ENCODE measurements at regions not wholly inside any gene's neighbourhood (a gene's known extent, or its start where the extent isn't known, plus 50 kb on each side); places are given as distances from the start of the nearest gene placed in this dataset.

DNA sequence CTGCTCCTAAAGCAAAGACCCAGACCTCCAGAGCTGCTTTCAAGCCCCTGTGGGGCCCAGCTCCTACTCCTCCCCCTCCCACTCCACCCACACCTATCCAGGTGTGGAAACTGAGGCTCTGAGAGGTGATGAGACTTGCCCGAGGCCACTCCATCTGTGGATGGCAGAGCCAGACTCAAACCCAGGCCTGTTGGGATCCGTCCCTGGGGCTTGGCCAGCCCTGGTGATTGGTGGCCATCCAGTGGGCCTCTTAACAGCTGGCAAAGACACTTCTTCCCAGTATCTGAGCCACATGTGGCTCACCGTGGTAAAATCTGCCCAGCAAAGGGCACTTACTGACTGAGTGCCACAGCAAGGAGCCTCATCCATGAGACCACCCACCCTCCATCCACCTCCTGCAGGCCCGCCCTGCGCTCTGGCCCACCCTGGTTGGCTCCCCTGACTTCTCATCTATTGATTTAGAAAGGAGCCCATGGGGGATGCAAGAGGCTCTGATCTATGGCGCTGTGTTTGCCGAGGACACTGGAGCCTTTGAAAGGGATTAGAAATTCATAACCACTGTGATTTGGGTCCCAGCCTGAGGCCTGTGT, 398.5 kb downstream of the PTPRU start:
- ChIA-PET CTCF (no interaction called here), POLR2A (no interaction called here)
- DNase-seq (ENCODE audit: extremely low spot score), result no peak
- TF ChIP-seq FOXA1 (IDR thresholded peaks at IDR 0.05) (no peak), L3MBTL2 (conservative IDR thresholded peaks at IDR 0.05) (no peak), TARDBP (IDR thresholded peaks at IDR 0.05) (no peak), FOXK2 (IDR thresholded peaks at IDR 0.05) (no peak)

GRCh38 chr1:29634324-29634723, 398.0 kb downstream of the PTPRU start:
- no peak for DNase-seq (ENCODE audit: extremely low spot score)
- TF ChIP-seq FOXK2 (IDR thresholded peaks at IDR 0.05) (no peak), CTBP1 (IDR thresholded peaks at IDR 0.05; ENCODE audit: borderline replicate concordance) (no peak), NFRKB (IDR thresholded peaks at IDR 0.05) (no peak), LEF1 (IDR thresholded peaks at IDR 0.05; ENCODE audit: borderline replicate concordance) (no peak), FOXM1 (IDR thresholded peaks at IDR 0.05; ENCODE audit: borderline replicate concordance) (no peak), SP1 (IDR thresholded peaks at IDR 0.05) (no peak), PKNOX1 (IDR thresholded peaks at IDR 0.05) (no peak), ARNT (IDR thresholded peaks at IDR 0.05) (no peak), TARDBP (IDR thresholded peaks at IDR 0.05) (no peak), FOXA1 (IDR thresholded peaks at IDR 0.05) (no peak), L3MBTL2 (conservative IDR thresholded peaks at IDR 0.05) (no peak), BHLHE40 (IDR thresholded peaks at IDR 0.05; ENCODE audit: borderline replicate concordance) (no peak), ELF4 (IDR thresholded peaks at IDR 0.05) (no peak), HDGF (IDR thresholded peaks at IDR 0.05; ENCODE audit: borderline replicate concordance) (no peak)
- ChIA-PET CTCF (no interaction called here), POLR2A (no interaction called here)

GRCh38 chr1:29633771-29634170, 397.4 kb downstream of the PTPRU start:
- POLR2A ChIA-PET, result no interaction called here
- CTCF ChIA-PET, result no interaction called here
- TF ChIP-seq SUZ12 (IDR thresholded peaks at IDR 0.05), result no peak
- TF ChIP-seq CTBP1 (IDR thresholded peaks at IDR 0.05; ENCODE audit: borderline replicate concordance), result no peak
- no peak for TF ChIP-seq NFRKB (IDR thresholded peaks at IDR 0.05)
- TF ChIP-seq ZNF384 (IDR thresholded peaks at IDR 0.05), result no peak
- TF ChIP-seq ARNT (IDR thresholded peaks at IDR 0.05), result no peak
- no peak for TF ChIP-seq ELF4 (IDR thresholded peaks at IDR 0.05)
- TF ChIP-seq PKNOX1 (IDR thresholded peaks at IDR 0.05), result no peak
- TF ChIP-seq SP1 (IDR thresholded peaks at IDR 0.05), result no peak
- TF ChIP-seq TARDBP (IDR thresholded peaks at IDR 0.05), result no peak
- TF ChIP-seq FOXK2 (IDR thresholded peaks at IDR 0.05), result no peak
- TF ChIP-seq BHLHE40 (IDR thresholded peaks at IDR 0.05; ENCODE audit: borderline replicate concordance), result no peak
- no peak for TF ChIP-seq HDGF (IDR thresholded peaks at IDR 0.05; ENCODE audit: borderline replicate concordance)
- no peak for TF ChIP-seq LEF1 (IDR thresholded peaks at IDR 0.05; ENCODE audit: borderline replicate concordance)
- TF ChIP-seq FOXA1 (IDR thresholded peaks at IDR 0.05), result no peak
- no peak for TF ChIP-seq L3MBTL2 (conservative IDR thresholded peaks at IDR 0.05)
- no peak for DNase-seq (ENCODE audit: extremely low spot score)

DNA sequence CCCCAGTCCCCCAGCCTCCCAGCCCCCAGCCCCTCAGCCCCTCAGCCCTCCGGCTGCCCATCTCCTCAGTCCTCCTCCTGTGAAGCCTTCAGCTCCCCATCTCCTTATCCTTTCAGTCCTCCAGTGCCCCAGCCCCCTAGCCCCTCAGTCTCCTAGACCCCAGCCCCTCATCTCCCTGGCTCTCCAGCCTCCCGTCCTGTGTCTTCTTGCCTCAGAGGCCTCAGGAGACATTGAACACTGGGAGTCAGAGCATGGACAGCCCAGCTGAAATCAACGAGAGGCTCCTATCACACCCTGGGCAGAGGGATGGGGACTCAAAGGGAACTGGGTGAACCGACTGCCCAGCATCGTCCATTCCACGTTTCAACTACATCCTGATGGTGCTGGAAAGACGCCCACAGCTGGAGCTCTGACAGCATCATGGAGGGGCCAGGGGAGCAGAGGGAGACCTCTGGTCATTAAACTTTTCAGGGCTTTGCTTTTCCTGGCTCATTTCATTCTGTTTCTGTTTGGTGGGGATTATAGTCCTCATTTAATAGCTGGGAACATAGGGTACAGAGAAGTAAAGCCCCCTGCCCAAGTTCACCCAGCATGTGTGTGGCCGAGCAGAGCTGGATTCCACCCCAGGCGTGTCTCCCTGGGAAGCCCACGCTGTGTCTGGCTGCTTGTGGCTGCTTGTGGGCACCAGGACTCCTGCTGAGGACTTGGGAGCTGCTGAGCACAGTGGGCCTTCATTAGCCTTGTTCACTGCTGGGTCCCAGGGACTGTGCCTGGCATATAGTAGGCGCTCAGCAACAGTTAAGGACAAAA, 396.7 kb downstream of the PTPRU start:
- CTCF ChIA-PET, result no interaction called here
- TF ChIP-seq FOXA1 (IDR thresholded peaks at IDR 0.05), result no peak
- TF ChIP-seq SP1 (IDR thresholded peaks at IDR 0.05), result no peak
- TF ChIP-seq ZNF384 (IDR thresholded peaks at IDR 0.05), result no peak
- TF ChIP-seq FOXK2 (IDR thresholded peaks at IDR 0.05), result no peak
- POLR2A ChIA-PET, result no interaction called here
- no peak for DNase-seq (ENCODE audit: extremely low spot score)

- TF ChIP-seq NFRKB (IDR thresholded peaks at IDR 0.05), result no peak
- no peak for TF ChIP-seq LEF1 (IDR thresholded peaks at IDR 0.05; ENCODE audit: borderline replicate concordance)
- ChIA-PET CTCF (no interaction called here), POLR2A (no interaction called here)
- no peak for DNase-seq (ENCODE audit: extremely low spot score)
Measured at GRCh38 chr1:29631836-29632805, 395.8 kb downstream of the PTPRU start.

- ChIA-PET CTCF (no interaction called here), POLR2A (no interaction called here)
- no peak for TF ChIP-seq FOXK2 (IDR thresholded peaks at IDR 0.05)
- no peak for TF ChIP-seq SP1 (IDR thresholded peaks at IDR 0.05)
- TF ChIP-seq FOXA1 (IDR thresholded peaks at IDR 0.05), result no peak
- TF ChIP-seq NFRKB (IDR thresholded peaks at IDR 0.05), result no peak
- no peak for TF ChIP-seq CTBP1 (IDR thresholded peaks at IDR 0.05; ENCODE audit: borderline replicate concordance)
- DNase-seq (ENCODE audit: extremely low spot score), result no peak
Measured at GRCh38 chr1:29631361-29631760, 395.0 kb downstream of the PTPRU start.

DNA sequence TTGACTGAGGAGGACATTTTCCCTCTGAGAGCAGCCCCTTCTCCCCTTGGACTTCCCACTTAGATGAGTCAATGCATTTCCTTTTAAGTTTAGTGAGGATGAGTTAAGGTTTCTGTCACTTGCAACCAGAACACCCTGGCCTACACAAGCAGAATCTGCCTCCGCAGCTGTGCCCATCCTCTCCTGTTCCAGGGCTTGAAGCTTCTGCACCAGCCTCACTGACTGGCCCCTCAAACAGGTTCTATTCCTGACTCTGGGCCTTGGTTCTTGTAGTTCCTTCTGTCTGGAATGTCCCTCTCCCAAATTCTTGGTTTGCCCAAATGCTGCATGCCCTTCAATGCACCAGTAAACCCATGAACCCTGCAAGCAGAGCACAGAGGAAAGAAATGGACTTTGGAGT, 394.4 kb downstream of the PTPRU start:
- ChIA-PET POLR2A (no interaction called here), CTCF (no interaction called here)
- DNase-seq (ENCODE audit: extremely low spot score), result no peak
- TF ChIP-seq L3MBTL2 (conservative IDR thresholded peaks at IDR 0.05), result no peak
- TF ChIP-seq LEF1 (IDR thresholded peaks at IDR 0.05; ENCODE audit: borderline replicate concordance), result no peak
- TF ChIP-seq FOXK2 (IDR thresholded peaks at IDR 0.05), result no peak
- no peak for TF ChIP-seq PKNOX1 (IDR thresholded peaks at IDR 0.05)
- no peak for TF ChIP-seq FOXA1 (IDR thresholded peaks at IDR 0.05)
- TF ChIP-seq CTBP1 (IDR thresholded peaks at IDR 0.05; ENCODE audit: borderline replicate concordance), result no peak
- TF ChIP-seq ELF4 (IDR thresholded peaks at IDR 0.05), result no peak
